MM.1S (cell line): ENCODE measurements at regions not wholly inside any gene's neighbourhood (a gene's known extent, or its start where the extent isn't known, plus 50 kb on each side); places are given as distances from the start of the nearest gene placed in this dataset.

Source experiments
- EZH2 ChIP-seq: fragments of 300-600 bp; sonication (generic); optimal IDR thresholded peaks from 2 replicates; pipeline ENCODE3; 2017; ENCODE audit warnings: low read depth, mild to moderate bottlenecking, antibody characterized with exemption, low read length, mixed read lengths
- EZH2phosphoT487 ChIP-seq: fragments of 300-600 bp; sonication (generic); IDR thresholded peaks from 2 replicates; pipeline ENCODE4 v1.6.1; 2018; ENCODE audit warnings: antibody characterized with exemption, low read length
- TF ChIP-seq, protein P1 (sequence below): fragments of 300-600 bp; sonication (generic); IDR thresholded peaks from 2 replicates; pipeline ENCODE4 v1.5.1; 2016; ENCODE audit warnings: antibody characterized with exemption, low read length, mixed read lengths

DNA sequence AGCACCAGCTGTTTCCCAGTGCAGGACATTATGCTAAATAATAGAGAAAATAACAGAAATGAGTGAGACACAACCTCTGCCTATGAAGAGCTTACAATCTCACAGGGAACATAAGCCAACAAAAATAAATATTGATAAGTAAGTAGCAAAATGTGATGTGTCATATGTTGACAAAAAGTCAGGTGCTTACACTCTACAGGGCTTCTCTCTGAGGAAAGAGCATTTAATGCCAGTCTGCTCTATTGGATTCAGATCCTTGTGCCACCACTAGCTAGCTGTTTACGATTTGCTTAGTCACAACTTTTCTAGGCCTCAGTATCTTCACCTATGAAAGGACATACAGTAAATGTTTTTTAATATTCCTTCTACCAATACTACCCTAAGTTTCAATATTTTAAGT lies 500.9 kb upstream of the NAALADL2 start:
- TF ChIP-seq, protein P1, sequence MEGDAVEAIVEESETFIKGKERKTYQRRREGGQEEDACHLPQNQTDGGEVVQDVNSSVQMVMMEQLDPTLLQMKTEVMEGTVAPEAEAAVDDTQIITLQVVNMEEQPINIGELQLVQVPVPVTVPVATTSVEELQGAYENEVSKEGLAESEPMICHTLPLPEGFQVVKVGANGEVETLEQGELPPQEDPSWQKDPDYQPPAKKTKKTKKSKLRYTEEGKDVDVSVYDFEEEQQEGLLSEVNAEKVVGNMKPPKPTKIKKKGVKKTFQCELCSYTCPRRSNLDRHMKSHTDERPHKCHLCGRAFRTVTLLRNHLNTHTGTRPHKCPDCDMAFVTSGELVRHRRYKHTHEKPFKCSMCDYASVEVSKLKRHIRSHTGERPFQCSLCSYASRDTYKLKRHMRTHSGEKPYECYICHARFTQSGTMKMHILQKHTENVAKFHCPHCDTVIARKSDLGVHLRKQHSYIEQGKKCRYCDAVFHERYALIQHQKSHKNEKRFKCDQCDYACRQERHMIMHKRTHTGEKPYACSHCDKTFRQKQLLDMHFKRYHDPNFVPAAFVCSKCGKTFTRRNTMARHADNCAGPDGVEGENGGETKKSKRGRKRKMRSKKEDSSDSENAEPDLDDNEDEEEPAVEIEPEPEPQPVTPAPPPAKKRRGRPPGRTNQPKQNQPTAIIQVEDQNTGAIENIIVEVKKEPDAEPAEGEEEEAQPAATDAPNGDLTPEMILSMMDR, result no peak
- TF ChIP-seq EZH2, result no peak
- no peak for TF ChIP-seq EZH2phosphoT487
